Neutrophil (primary cell): ENCODE measurements at regions not wholly inside any gene's neighbourhood (a gene's known extent, or its start where the extent isn't known, plus 50 kb on each side); places are given as distances from the start of the nearest gene placed in this dataset.
"Not testable (repeated sequence)": the region's sequence is repeated elsewhere in the genome, so short reads cannot be mapped to it uniquely, and the experiment has no call there.

ENCODE experiments used
- H3K27ac ChIP-seq: fragments of 200-600 bp; sonication (generic); 2 replicates; pipeline ENCODE4 v1.5.1; 2016; ENCODE audit warnings: mild to moderate bottlenecking, moderate library complexity
- H3K27me3 ChIP-seq: fragments of 200-600 bp; sonication (generic); 2 replicates; pipeline ENCODE4 v1.6.0; 2016; ENCODE audit warnings: mild to moderate bottlenecking
- H3K36me3 ChIP-seq: fragments of 200-600 bp; sonication (generic); 2 replicates; pipeline ENCODE4 v1.5.1; 2017
- H3K4me1 ChIP-seq, 2 experiments: fragments of 200-600 bp in 1 of 2; sonication (generic) in 1 of 2; 1 replicate in 1 of 2; 2 replicates in 1 of 2; pipeline versions ENCODE4 v1.5.1 to v1.6.1; 2013 to 2016; ENCODE audit warnings: low read depth in 1 of 2, low read length in 1 of 2, mild to moderate bottlenecking in 1 of 2, moderate library complexity in 1 of 2; ENCODE audit not compliant: control insufficient read depth in 1 of 2, insufficient read depth in 1 of 2
- H3K4me3 ChIP-seq, 2 experiments: fragments of 200-600 bp in 1 of 2; sonication (generic) in 1 of 2; 1 replicate in 1 of 2; 2 replicates in 1 of 2; pipeline ENCODE4 v1.5.1; 2013 to 2016; ENCODE audit warnings: low read depth in 1 of 2, low read length in 1 of 2, mild to moderate bottlenecking in 1 of 2, moderate library complexity in 1 of 2
- H3K9me3 ChIP-seq: fragments of 200-600 bp; sonication (generic); 2 replicates; pipeline ENCODE4 v1.5.1; 2016
- CTCF ChIP-seq: fragments of 200-600 bp; sonication (generic); IDR thresholded peaks from 2 replicates; pipeline ENCODE4 v1.5.1; 2016; ENCODE audit warnings: antibody characterized with exemption

GRCh38 chr15:81725590-81725989 is 320.2 kb downstream of the MEX3B start:
- Histone ChIP-seq H3K4me3 (no peak overlapping the region), H3K27me3 (no peaks in the 10 kb centered on the region), H3K9me3 (no peaks in the 10 kb centered on the region), H3K27ac (no peak overlapping the region), H3K4me1 (no peaks in the 10 kb centered on the region), H3K36me3 (no peaks in the 10 kb centered on the region)
- TF ChIP-seq CTCF, result no peak

GRCh38 chr15:81724536-81724935 is 321.3 kb downstream of the MEX3B start:
- TF ChIP-seq CTCF, result no peak
- Histone ChIP-seq H3K9me3 (no peaks in the 10 kb centered on the region), H3K4me1 (no peaks in the 10 kb centered on the region), H3K4me3 (no peak overlapping the region), H3K27ac (no peak overlapping the region), H3K36me3 (no peaks in the 10 kb centered on the region), H3K27me3 (no peaks in the 10 kb centered on the region)

- H3K4me1 ChIP-seq, result no peaks in the 10 kb centered on the region
- no peaks in the 10 kb centered on the region for H3K27me3 ChIP-seq
- H3K9me3 ChIP-seq, result no peaks in the 10 kb centered on the region
- no peak overlapping the region for H3K4me3 ChIP-seq
- TF ChIP-seq CTCF, result no peak
- no peaks in the 10 kb centered on the region for H3K36me3 ChIP-seq
- H3K27ac ChIP-seq, result no peak overlapping the region
Measured at GRCh38 chr15:81723701-81724100, 322.1 kb downstream of the MEX3B start.

- H3K36me3 ChIP-seq, result no peaks in the 10 kb centered on the region
- no peaks in the 10 kb centered on the region for H3K9me3 ChIP-seq
- no peaks in the 10 kb centered on the region for H3K4me1 ChIP-seq
- no peak overlapping the region for H3K4me3 ChIP-seq
- H3K27me3 ChIP-seq, result no peaks in the 10 kb centered on the region
- H3K27ac ChIP-seq, result no peak overlapping the region
- TF ChIP-seq CTCF, result no peak
Measured at GRCh38 chr15:81723113-81723651, 322.6 kb downstream of the MEX3B start.

GRCh38 chr15:81716468-81716867 is 329.4 kb downstream of the MEX3B start:
- H3K27ac ChIP-seq, H3K36me3 ChIP-seq, H3K4me3 ChIP-seq, H3K27me3 ChIP-seq, H3K9me3 ChIP-seq, H3K4me1 ChIP-seq: not testable (repeated sequence)

GRCh38 chr15:81710328-81710727 is 335.5 kb downstream of the MEX3B start:
- Histone ChIP-seq H3K27me3 (no peaks in the 10 kb centered on the region), H3K4me3 (no peak overlapping the region), H3K27ac (no peak overlapping the region), H3K9me3 (no peaks in the 10 kb centered on the region), H3K4me1 (no peaks in the 10 kb centered on the region), H3K36me3 (no peaks in the 10 kb centered on the region)
- TF ChIP-seq CTCF, result no peak

- H3K27me3 ChIP-seq, H3K4me1 ChIP-seq, H3K36me3 ChIP-seq, H3K4me3 ChIP-seq, H3K27ac ChIP-seq, H3K9me3 ChIP-seq: not testable (repeated sequence)
Measured at GRCh38 chr15:81706816-81707346, 332.9 kb upstream of the TMC3 start.

GRCh38 chr15:81705727-81706126 is 331.7 kb upstream of the TMC3 start:
- not testable (repeated sequence) for H3K4me3 ChIP-seq, H3K4me1 ChIP-seq, H3K27me3 ChIP-seq, H3K9me3 ChIP-seq, H3K27ac ChIP-seq, H3K36me3 ChIP-seq
